OCI-LY3 (cell line): ENCODE measurements at regions not wholly inside any gene's neighbourhood (a gene's known extent, or its start where the extent isn't known, plus 50 kb on each side); places are given as distances from the start of the nearest gene placed in this dataset.

ENCODE experiments used
- H2AFZ ChIP-seq: fragments of 200-600, 300-600 bp; shearing (Covaris generic); 2 replicates; pipeline ENCODE4 v1.6.0; 2014; ENCODE audit warnings: antibody characterized with exemption, low read depth, low read length
- H3K27ac ChIP-seq: fragments of 200-600, 300-600 bp; sonication (generic); 2 replicates; pipeline ENCODE4 v1.5.1; 2014; ENCODE audit warnings: mild to moderate bottlenecking, low read length, moderate library complexity, mixed read lengths
- H3K27me3 ChIP-seq: fragments of 200-600, 300-600 bp; sonication (generic); 2 replicates; pipeline ENCODE4 v1.6.1; 2014; ENCODE audit warnings: low read depth, low read length, mixed read lengths
- H3K36me3 ChIP-seq: fragments of 200-600, 300-600 bp; sonication (generic); replicated peaks from 2 replicates; pipeline ENCODE3; 2014; ENCODE audit warnings: low read depth, low read length, mixed read lengths
- H3K4me1 ChIP-seq: fragments of 300-600, 200-600 bp; sonication (generic); 2 replicates; pipeline ENCODE4 v1.6.1; 2014; ENCODE audit warnings: low read length, mixed read lengths
- H3K4me2 ChIP-seq: fragments of 200-600, 300-600 bp; sonication (generic); 2 replicates; pipeline ENCODE4 v1.6.1; 2014; ENCODE audit warnings: low read length, mixed read lengths
- H3K4me3 ChIP-seq: fragments of 300-600, 200-600 bp; sonication (generic); 2 replicates; pipeline ENCODE4 v1.5.1; 2014; ENCODE audit warnings: antibody characterized with exemption, mild to moderate bottlenecking, low read length, moderate library complexity
- H3K79me2 ChIP-seq: fragments of 300-600, 200-600 bp; shearing (Covaris generic); 2 replicates; pipeline ENCODE4 v1.6.1; 2014; ENCODE audit warnings: mild to moderate bottlenecking, low read length, mixed read lengths
- H3K9ac ChIP-seq: fragments of 300-600, 200-600 bp; shearing (Covaris generic); 2 replicates; pipeline ENCODE4 v1.6.0; 2014; ENCODE audit warnings: mild to moderate bottlenecking, low read length, moderate library complexity
- H3K9me3 ChIP-seq: fragments of 200-600, 300-600 bp; shearing (Covaris generic); 2 replicates; pipeline ENCODE4 v1.6.1; 2014; ENCODE audit warnings: low read length, mixed read lengths; ENCODE audit not compliant: insufficient read depth
- H4K20me1 ChIP-seq: fragments of 200-600, 300-600 bp; sonication (generic); 2 replicates; pipeline ENCODE4 v1.6.1; 2016; ENCODE audit warnings: low read length, mixed read lengths; ENCODE audit not compliant: insufficient read depth
- CTCF ChIP-seq: fragments of 200-600, 300-600 bp; sonication (generic); IDR thresholded peaks from 2 replicates; pipeline ENCODE4 v1.5.1; 2014; ENCODE audit warnings: antibody characterized with exemption, low read length, low read depth
- EZH2phosphoT487 ChIP-seq: fragments of 200-600 bp; shearing (Covaris generic); IDR thresholded peaks from 2 replicates; pipeline ENCODE4 v1.6.1; 2018; ENCODE audit warnings: antibody characterized with exemption, mixed run types, low read depth

- Histone ChIP-seq H3K79me2 (no peaks in the 10 kb centered on the region), H3K9me3 (no peaks in the 10 kb centered on the region), H3K27ac (no peak overlapping the region), H2AFZ (no peak overlapping the region), H3K4me3 (no peak overlapping the region), H3K4me1 (peaks cover 10% of the 10 kb centered on the region), H4K20me1 (no peaks in the 10 kb centered on the region), H3K4me2 (no peak overlapping the region), H3K9ac (no peak overlapping the region), H3K36me3 (no peaks in the 10 kb centered on the region), H3K27me3 (no peaks in the 10 kb centered on the region)
- TF ChIP-seq EZH2phosphoT487 (no peak), CTCF (no peak)
Measured at GRCh38 chr4:154137320-154137905, 348.5 kb upstream of the SFRP2 start.

GRCh38 chr4:154135576-154135975, 346.7 kb upstream of the SFRP2 start:
- no peak overlapping the region for H3K27ac ChIP-seq
- H3K9me3 ChIP-seq: no peaks in the 10 kb centered on the region
- no peaks in the 10 kb centered on the region for H3K79me2 ChIP-seq
- H4K20me1 ChIP-seq: no peaks in the 10 kb centered on the region
- H3K9ac ChIP-seq: no peak overlapping the region
- TF ChIP-seq EZH2phosphoT487 (no peak), CTCF (no peak)
- H3K4me1 ChIP-seq: peaks cover 6% of the 10 kb centered on the region
- no peak overlapping the region for H2AFZ ChIP-seq
- no peak overlapping the region for H3K4me3 ChIP-seq
- H3K4me2 ChIP-seq: no peak overlapping the region
- H3K36me3 ChIP-seq: no peaks in the 10 kb centered on the region
- no peaks in the 10 kb centered on the region for H3K27me3 ChIP-seq

GRCh38 chr4:154132406-154132805, 343.5 kb upstream of the SFRP2 start:
- Histone ChIP-seq H3K9ac (no peak overlapping the region), H3K27me3 (no peaks in the 10 kb centered on the region), H3K4me1 (no peaks in the 10 kb centered on the region), H3K4me2 (no peak overlapping the region), H2AFZ (no peak overlapping the region), H3K36me3 (no peaks in the 10 kb centered on the region), H3K79me2 (no peaks in the 10 kb centered on the region), H3K27ac (no peak overlapping the region), H3K9me3 (no peaks in the 10 kb centered on the region), H3K4me3 (no peak overlapping the region), H4K20me1 (no peaks in the 10 kb centered on the region)
- TF ChIP-seq EZH2phosphoT487 (no peak), CTCF (no peak)

- peaks cover 7% of the 10 kb centered on the region; the same call in 1 of the 2 replicates for H3K4me1 ChIP-seq
- TF ChIP-seq CTCF (no peak), EZH2phosphoT487 (no peak)
- no peak overlapping the region for H3K4me2 ChIP-seq
- H3K36me3 ChIP-seq: no peaks in the 10 kb centered on the region
- no peak overlapping the region for H3K27ac ChIP-seq
- no peak overlapping the region for H3K4me3 ChIP-seq
- no peak overlapping the region for H3K9ac ChIP-seq
- no peaks in the 10 kb centered on the region for H3K27me3 ChIP-seq
- no peak overlapping the region for H2AFZ ChIP-seq
- no peaks in the 10 kb centered on the region for H3K79me2 ChIP-seq
- H4K20me1 ChIP-seq: no peaks in the 10 kb centered on the region
- H3K9me3 ChIP-seq: no peaks in the 10 kb centered on the region
Measured at GRCh38 chr4:154126276-154126675, 337.4 kb upstream of the SFRP2 start.
